HG03060 (cell line): ENCODE measurements at regions not wholly inside any gene's neighbourhood (a gene's known extent, or its start where the extent isn't known, plus 50 kb on each side); places are given as distances from the start of the nearest gene placed in this dataset.
"Not testable (repeated sequence)": the region's sequence is repeated elsewhere in the genome, so short reads cannot be mapped to it uniquely, and the experiment has no call there.

Experiments used
- ATAC-seq: cut with Tn5 transposase; IDR thresholded peaks from one replicate; pipeline ENCODE4 v1.9.1; 2021; ENCODE audit warnings: low read depth, moderate number of reproducible peaks; ENCODE audit not compliant: unreplicated experiment

DNA sequence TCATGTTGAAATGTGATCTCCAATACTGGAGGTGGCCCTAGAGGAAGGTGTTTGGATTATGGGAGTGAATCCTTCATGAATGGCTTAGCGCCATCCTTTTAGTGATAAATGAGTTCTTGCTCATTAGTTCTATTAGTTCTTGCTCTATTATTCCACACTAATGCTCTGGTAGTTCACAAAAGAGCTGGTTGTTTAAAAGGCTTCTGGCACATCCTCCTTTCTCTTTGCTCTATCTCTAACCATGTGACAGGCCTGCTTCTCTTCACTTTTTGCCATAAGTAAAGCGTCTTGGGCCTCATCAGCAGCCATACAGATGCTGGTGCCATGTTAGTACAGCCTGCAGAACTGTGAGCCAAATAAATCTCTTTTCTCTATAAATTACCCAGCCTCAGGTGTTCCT, 469.9 kb downstream of the GUCY1A2 start:
- ATAC-seq, result no peak

DNA sequence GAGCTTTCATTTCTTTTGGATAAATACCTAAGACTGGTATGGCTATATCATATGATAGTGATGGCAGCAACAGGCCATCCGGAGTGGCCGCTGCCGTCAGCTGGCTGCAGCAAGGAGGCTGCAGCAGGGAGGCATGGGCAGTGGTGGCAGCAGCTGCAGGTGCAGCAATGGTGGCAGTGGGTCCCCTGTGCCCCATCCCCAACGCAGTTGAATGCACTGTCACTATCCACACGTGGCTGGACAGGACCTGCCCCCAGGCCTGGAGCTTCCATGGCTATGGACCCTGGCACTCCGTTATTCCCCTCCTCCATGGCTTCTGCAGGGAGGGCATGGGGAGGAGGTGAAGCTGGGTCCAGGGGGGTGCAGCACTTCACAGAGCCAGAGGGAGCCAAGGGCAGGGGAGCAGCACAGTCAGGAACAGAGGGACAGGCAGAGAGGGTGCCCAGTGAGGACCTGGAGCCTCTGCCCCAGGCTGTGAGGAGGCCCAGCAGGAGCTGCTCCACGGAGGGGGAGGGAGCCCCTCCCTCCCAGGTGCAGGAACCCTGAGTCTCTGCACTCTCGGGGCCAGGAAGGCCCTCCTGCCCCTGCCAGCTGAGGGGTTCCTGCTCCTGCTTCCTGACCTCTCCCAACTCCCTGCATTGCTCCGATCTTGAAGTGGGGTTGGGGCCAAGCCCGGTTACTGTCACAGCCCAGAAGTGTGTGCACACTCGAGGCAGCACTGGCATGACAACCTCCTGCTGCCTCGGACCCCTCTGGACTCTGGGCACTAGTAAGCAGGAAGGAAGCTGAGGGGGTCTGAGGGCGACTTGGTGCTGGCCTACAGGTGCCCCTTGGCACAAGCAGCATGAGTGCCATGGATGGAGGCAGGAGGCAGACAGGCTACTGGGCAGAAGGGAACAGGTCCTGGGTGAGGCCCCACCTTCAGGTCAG, 466.3 kb downstream of the GUCY1A2 start:
- no peak for ATAC-seq

DNA sequence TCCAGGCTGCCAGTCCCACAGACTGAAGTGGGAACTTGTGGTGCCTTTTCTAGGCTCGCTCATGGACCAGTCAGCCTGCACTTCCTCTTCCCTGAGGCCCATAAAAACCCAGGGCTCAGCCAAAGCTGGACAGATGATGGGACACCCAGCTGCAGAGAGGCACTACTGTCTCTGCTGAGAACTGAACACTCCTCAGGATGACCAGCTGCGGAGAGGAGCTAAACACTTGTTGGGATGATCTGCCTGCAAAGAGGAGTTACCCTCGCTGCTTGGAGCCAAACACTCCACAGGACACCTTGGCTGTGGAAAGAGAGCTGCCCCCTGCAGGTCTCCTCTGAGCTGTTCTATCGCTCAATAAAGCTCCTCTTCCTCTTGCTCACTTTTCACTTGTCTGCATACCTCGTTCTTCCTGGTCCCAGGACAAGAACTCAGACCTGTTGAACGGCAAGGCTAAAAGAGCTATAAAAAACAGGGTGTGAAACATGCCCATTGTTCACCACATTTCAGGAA, 465.5 kb downstream of the GUCY1A2 start:
- no peak for ATAC-seq

DNA sequence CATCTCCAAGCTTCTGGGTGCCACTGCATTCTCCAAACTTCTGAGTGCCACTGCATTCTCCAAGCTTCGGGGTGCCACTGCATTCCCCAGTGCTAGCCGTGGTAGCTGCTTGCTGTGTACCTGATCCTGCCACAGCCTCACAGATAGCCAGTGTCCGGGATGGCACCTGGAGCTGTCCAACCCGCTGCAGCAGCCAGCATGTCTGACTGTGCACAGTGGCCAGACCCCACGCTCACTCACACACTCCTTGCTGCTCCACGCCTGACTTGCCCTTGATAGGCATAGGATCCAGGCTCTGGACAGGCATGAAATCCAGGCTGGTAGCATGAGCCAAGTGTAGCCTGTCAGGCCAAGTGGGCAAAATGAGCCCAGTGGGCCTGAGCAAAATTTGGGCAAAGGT, 465.0 kb downstream of the GUCY1A2 start:
- no peak for ATAC-seq

DNA sequence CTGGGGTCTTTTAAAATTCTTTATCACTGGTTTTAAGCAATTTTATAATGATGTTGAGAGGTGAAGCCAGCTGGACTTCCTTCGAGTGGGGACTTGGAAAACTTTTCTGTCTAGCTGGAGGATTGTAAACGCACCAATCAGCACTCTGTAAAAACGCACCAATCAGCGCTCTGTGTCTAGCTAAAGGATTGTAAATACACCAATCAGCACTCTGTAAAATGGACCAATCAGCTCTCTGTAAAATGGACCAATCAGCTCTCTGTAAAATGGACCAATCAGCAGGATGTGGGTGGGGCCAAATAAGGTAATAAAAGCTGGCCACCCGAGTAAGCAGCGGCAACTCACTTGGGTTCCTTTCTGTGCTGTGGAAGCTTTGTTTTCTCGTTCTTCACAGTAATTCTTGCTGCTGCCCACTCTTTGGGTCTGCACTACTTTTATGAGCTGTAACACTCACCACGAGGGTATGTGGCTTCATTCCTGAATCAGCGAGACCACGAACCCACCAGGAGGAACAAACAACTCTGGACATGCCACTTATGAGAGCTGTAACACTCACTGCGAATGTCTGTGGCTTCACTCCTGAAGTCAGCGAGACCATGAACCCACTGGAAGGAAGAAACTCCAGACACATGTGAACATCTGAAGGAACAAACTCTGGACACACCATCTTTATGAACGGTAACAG, 462.6 kb downstream of the GUCY1A2 start:
- not testable (repeated sequence) for ATAC-seq

DNA sequence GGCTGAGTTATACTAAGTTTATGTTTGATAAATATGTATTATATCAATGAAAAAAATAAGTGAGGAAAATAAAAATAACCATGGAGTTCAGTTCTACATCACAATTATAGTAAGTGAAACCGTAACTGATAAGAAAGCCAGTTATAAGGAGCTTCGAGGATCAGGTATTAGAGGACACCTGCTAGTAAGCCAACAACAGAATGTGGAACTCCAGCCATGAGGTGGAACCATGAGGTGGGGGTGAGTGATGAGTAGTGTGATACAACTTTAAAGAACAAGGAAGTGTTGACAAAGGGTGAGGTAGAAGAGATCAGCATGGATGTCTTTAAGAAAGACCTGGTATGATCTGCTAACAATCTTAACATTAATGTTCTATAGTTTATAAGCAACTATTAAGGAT, 452.9 kb downstream of the GUCY1A2 start:
- ATAC-seq, result no peak

DNA sequence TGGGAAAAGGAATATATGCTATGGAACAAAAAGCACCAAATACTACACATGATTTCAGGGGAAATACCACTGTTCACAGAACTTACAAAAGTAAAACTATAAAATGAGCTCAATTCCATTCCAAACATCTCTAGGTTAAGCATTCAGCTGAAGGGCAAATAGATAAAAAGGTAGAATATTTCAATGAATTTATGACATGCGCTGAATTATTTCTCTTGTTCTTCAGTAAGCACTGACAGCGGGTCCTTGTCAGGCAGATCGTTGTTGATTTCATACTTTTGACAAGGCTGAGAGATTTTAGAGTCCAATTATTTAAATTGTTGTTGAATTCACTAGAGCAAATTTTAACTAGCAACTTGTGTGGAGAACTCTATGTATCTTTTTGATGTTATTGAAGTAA, 449.6 kb downstream of the GUCY1A2 start:
- no peak for ATAC-seq

DNA sequence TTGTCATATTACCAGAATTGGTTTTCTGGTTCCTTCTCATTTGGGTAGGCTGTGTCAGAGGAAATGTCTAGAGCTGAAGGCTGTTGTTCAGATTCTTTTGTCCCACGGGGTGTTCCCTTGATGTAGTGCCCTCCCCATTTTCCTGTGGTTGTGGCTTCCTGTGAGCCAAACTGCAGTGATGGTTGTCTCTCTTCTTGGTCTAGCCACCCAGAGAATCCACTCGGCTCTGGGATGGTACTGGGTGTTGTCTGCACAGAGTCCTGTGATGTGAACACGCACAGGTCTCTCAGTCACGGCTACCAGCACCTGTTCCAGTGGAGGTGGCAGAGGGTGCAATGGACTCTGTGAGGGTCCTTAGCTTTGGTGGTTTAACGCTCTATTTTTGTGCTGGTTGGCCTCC, 440.9 kb downstream of the GUCY1A2 start:
- ATAC-seq, result not testable (repeated sequence)

DNA sequence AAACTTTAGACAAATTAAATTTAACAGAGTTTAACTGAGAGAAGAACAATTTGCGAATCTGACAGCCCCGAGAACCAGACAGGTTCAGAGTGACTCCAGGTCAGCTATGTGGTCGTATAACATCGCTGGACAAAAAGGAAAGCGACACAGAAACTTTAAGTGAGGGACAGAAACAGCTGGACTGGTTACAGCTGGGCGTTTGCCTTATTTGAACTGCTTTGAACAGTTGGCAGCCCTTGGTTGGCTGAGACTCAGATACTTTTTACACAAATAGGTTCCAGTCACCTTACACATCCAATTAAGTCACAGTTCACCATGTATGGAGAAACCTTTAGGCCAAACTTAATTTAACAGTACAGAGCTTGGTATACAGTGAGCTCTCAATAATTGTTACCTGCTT, 436.9 kb downstream of the GUCY1A2 start:
- ATAC-seq, result no peak

DNA sequence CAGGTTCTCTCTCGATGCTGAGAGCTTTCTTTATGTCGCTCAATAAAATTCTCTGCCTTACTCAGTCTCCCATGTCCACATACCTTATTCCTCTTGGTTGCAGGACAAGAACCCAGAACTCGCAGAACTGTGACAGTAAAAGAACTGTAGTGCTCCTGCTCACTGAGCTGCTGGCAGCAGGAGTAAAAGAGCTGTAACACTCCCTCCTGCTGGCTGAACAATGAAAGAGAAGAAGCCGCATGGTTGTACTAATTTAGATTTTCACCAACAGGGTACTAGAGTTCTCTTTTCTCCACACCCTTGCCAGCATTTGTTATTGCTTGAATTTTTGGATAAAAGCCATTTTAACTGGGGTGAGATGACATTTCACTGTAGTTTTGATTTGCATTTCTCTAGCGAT, 433.2 kb downstream of the GUCY1A2 start:
- ATAC-seq, result no peak

DNA sequence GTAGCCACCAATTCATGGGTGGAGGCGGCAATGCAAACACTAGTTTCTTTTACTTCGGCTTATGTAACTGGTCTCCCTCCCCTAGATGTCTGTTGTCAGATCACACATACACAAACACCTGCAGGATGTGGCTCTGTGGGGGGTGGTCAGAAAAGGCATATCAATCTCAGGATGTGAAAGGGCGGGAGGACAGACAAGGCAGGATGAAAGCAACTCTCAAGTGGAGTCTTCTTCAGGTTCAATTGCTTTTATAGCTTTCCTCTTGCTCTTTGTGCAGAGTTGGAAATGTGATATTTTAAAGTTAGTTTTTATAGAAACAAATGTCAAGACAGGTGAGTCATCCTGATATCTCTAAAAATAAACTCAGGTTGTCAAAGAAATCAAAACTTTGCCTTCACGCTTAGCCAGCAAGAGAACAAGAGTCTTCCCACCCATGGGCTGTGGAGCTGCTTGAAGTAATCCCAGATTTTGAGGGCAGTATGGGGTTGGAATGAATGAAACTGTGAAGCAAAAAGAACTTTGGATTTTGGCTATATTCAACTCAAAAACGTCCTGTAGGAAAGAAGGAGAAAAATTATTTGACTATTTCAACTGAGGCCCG, 423.4 kb downstream of the GUCY1A2 start:
- ATAC-seq, result no peak

DNA sequence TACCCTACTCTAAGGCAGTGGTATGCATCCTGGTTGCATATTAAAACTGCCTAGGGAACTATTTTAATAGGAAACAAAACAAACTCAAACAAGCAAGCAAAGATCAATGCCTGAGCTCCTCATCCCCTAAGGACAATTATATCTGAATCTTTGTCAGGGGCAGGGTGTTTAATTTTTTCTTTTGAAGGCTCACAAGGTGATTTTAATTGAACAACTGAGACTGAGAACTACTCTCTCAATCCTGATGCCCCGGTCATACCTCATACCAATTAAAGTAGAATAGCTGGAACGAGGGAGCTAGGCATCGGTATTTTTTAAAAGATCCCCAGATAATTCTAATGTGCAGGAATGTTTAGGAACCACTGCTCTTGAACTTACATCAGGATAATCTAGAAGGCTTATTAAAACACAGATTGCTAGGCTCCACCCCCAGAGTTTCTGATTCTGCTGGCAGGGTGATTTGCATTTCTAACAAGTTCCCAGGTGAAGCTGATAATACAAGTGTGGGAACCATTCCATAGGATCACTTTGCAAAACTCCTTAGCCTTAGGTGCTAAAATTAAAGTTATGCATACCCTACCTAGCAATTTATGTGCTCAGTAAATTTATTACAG, 416.5 kb downstream of the GUCY1A2 start:
- ATAC-seq, result no peak

DNA sequence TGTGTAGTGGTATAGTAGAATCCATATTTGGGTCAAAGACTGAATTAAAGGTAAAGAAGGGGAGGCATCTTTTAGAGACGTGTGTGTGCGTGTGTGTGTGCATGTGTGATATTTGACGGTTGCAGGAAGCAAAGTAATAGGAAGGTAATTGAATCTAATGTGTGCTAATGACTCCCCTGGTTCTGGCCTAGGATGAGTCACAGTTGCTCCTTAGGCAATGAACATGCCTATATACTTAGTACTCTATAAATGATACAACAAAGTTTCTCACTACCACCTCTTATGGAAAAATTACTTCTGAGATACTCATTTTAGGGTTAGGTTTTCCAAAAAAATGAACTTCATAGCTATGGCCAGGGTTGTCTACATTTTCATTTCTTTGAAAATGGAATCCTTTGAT, 409.6 kb downstream of the GUCY1A2 start:
- ATAC-seq, result no peak

DNA sequence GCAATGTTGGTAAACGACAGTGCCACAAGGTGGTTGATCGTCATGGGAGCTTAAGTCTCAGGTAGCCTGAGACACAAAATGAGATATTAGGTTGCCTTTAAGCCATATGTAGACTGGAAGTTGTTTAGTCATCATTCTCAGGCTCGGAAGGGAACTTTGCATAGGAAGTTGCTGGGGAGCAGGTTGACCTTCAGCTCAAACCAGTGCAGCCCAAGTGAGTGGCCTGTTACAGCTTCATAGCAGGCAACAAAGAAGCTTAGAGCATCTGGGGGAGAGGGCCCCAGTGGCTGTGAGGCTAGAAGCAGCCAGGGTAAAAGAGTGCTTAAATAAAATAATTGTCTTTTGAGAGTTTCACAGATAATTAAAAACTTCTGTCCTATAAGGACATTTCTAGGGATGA, 404.0 kb downstream of the GUCY1A2 start:
- no peak for ATAC-seq

DNA sequence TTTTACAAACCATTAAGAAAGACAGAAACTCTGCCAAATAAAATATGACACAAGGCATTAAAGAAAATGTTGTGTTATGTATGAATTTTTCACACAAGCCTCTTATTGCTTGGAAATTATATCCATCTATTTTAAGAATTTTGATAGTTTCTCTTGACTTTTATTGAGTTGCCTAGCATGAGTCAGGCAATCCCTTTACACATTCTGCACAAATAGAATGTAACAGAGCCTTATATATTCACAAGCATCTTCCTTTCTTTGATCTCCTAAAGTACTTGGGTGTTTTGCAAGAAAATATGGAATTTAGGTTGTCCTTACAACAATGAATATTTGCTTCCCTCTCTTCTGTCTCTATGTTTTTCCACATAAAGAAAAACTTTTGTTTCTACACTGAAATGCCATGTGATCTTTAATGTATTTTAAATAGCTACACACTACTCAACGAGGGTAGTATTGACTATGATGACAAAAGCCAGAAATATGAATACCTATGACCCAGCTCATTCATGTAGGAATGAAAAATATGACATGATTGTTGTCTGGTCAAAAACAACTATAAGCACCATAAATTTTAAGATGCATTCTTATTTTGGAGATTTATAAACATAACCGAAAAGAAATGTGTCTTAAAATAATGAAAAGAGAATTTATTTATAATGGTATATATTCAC, 398.8 kb downstream of the GUCY1A2 start:
- ATAC-seq, result no peak

DNA sequence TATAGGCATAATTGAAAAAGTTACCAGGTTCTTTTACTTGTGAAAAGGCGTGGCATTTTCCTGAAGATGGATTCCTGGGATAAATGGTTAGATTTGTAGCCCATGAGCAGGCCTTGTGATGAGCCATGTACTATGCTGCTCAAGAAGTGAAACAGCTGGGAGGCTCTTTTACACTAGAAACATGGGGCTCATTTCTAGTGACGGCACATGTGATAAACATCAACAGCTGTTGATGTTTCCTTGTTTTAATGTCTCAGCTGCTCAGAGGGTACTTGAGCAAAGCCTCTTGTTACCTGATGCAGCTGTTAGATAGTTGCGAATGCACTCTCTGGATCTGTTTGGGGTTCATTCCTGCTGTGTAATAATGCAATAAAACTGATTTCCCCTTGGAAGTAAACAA, 396.8 kb downstream of the GUCY1A2 start:
- no peak for ATAC-seq
